Keratinocyte (primary cell): ENCODE measurements at regions not wholly inside any gene's neighbourhood (a gene's known extent, or its start where the extent isn't known, plus 50 kb on each side); places are given as distances from the start of the nearest gene placed in this dataset.

ENCODE experiments used
- DNase-seq: peaks from one replicate; pipeline ENCODE4 v3.0.0-alpha.2; 2011; ENCODE audit warnings: low read depth, missing footprints, low spot score
- FAIRE-seq: peaks from 2 replicates; lab custom pipeline; 2011; peaks lifted over from hg19 to GRCh38; lab: Jason Lieb, UNC
- H2AFZ ChIP-seq: 2 replicates; pipeline ENCODE4 v1.6.0; 2012; ENCODE audit warnings: low read length, control low read depth, inconsistent platforms; ENCODE audit not compliant: control insufficient read depth
- H3K27ac ChIP-seq: 2 replicates; pipeline ENCODE4 v1.5.1; 2011; ENCODE audit warnings: low read length; ENCODE audit not compliant: control insufficient read depth, insufficient read depth
- H3K27me3 ChIP-seq: 3 replicates; pipeline ENCODE4 v1.6.0; 2011; ENCODE audit warnings: low read length; ENCODE audit not compliant: control insufficient read depth, insufficient read depth; ENCODE audit errors: extremely low read depth
- H3K36me3 ChIP-seq, 2 experiments: 2 replicates in 1 of 2; 3 replicates in 1 of 2; pipeline ENCODE4 v1.5.1; 2011; ENCODE audit warnings: low read length in 2 of 2, mild to moderate bottlenecking in 1 of 2; ENCODE audit not compliant: control insufficient read depth in 2 of 2, insufficient read depth in 2 of 2; ENCODE audit errors: extremely low read depth in 1 of 2
- H3K4me1 ChIP-seq: 3 replicates; pipeline ENCODE4 v1.5.1; 2011; ENCODE audit warnings: low read length; ENCODE audit not compliant: control insufficient read depth, insufficient read depth; ENCODE audit errors: extremely low read depth
- H3K4me2 ChIP-seq: 3 replicates; pipeline ENCODE4 v1.6.0; 2011; ENCODE audit warnings: low read depth, low read length; ENCODE audit not compliant: control insufficient read depth, insufficient read depth; ENCODE audit errors: extremely low read depth
- H3K4me3 ChIP-seq, 3 experiments: fragments of 200-600 bp in 1 of 3; sonication (generic) in 1 of 3; 2 replicates in 2 of 3; 3 replicates in 1 of 3; pipeline ENCODE4 v1.5.1; 2011 to 2016; ENCODE audit warnings: low read length in 3 of 3, mild to moderate bottlenecking in 3 of 3, control low read depth in 2 of 3, inconsistent platforms in 1 of 3, low read depth in 1 of 3, mixed read lengths in 1 of 3, mixed run types in 1 of 3, moderate library complexity in 1 of 3; ENCODE audit not compliant: control insufficient read depth in 2 of 3, insufficient read depth in 2 of 3; ENCODE audit errors: extremely low read depth in 1 of 3
- H3K79me2 ChIP-seq: 2 replicates; pipeline ENCODE4 v1.6.0; 2012; ENCODE audit warnings: low read length; ENCODE audit not compliant: control insufficient read depth, insufficient read depth
- H3K9ac ChIP-seq: 3 replicates; pipeline ENCODE4 v1.6.0; 2011; ENCODE audit warnings: low read length; ENCODE audit not compliant: control insufficient read depth, insufficient read depth; ENCODE audit errors: extremely low read depth
- H3K9me1 ChIP-seq: 3 replicates; pipeline ENCODE4 v1.6.0; 2011; ENCODE audit warnings: low read length; ENCODE audit not compliant: control insufficient read depth, insufficient read depth; ENCODE audit errors: extremely low read depth
- H3K9me3 ChIP-seq: 2 replicates; pipeline ENCODE4 v1.5.1; 2012; ENCODE audit warnings: low read depth, low read length; ENCODE audit not compliant: control insufficient read depth
- H4K20me1 ChIP-seq: 3 replicates; pipeline ENCODE4 v1.6.0; 2011; ENCODE audit warnings: low read length; ENCODE audit not compliant: control insufficient read depth, insufficient read depth; ENCODE audit errors: extremely low read depth
- CTCF ChIP-seq, 3 experiments: IDR thresholded peaks in 1 of 3; conservative IDR thresholded peaks in 1 of 3; optimal IDR thresholded peaks in 1 of 3; 2 replicates in 2 of 3; 3 replicates in 1 of 3; pipeline versions ENCODE3 to v1.5.1; 2011; ENCODE audit warnings: low read length in 3 of 3, mild to moderate bottlenecking in 3 of 3, moderate library complexity in 2 of 3, control low read depth in 1 of 3, inconsistent platforms in 1 of 3; ENCODE audit not compliant: insufficient read depth in 2 of 3; ENCODE audit errors: extremely low read depth in 1 of 3
- EZH2 ChIP-seq: IDR thresholded peaks from one replicate; pipeline ENCODE4 v1.6.1; 2012; ENCODE audit warnings: inconsistent platforms, mild to moderate bottlenecking, low read length, moderate library complexity
- dilution Hi-C: fragments of 300-500 bp; cut with MboI; formaldehyde crosslinking; loops from one replicate; pipeline ENCODE4 v1.7.0; 2020; ENCODE audit warnings: low sequenced_read_pairs; ENCODE audit not compliant: extremely low pct_ligation_motif_present

GRCh38 chr4:64935469-64936001, 526.3 kb upstream of the TECRL start:
- no peak for TF ChIP-seq EZH2
- TF ChIP-seq CTCF (optimal IDR thresholded peaks at IDR 0.05 in 1 of 3, IDR thresholded peaks at IDR 0.05 in 1 of 3, conservative IDR thresholded peaks at IDR 0.05 in 1 of 3; ENCODE audit: extremely low read depth in 1 of 3, insufficient read depth in 2 of 3, low read length in 3 of 3) = no peak
- FAIRE-seq (no peak), DNase-seq (no peak)
- H3K27me3 ChIP-seq = no peaks in the 10 kb centered on the region
- no peak overlapping the region for H3K4me3 ChIP-seq
- dilution Hi-C loops = no loop called here
- no peak overlapping the region for H3K4me2 ChIP-seq
- no peak overlapping the region for H3K9ac ChIP-seq
- no peaks in the 10 kb centered on the region for H4K20me1 ChIP-seq
- H3K36me3 ChIP-seq = no peaks in the 10 kb centered on the region
- no peak overlapping the region for H2AFZ ChIP-seq
- H3K4me1 ChIP-seq = no peaks in the 10 kb centered on the region
- no peaks in the 10 kb centered on the region for H3K9me3 ChIP-seq
- no peaks in the 10 kb centered on the region for H3K79me2 ChIP-seq
- H3K9me1 ChIP-seq = no peaks in the 10 kb centered on the region
- no peak overlapping the region for H3K27ac ChIP-seq

DNA sequence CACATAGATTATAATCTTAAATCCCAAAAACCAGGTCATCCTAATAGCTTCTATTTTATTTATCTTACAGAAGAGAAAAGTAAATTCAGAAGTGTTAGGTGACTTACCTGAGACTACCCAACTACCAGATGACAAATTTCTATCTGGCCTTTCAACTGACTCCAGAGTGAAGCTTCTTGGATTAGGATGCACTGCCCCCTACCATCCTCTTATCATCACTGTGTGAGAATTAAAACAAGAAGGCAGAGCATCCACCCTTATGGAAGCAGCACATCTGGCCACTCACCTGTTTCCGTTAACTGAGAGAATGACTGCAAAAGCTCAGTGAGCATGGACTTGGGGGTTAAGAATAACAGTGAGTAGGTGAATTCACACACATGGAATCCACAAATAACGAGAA, 502.6 kb upstream of the TECRL start:
- no peak for TF ChIP-seq EZH2
- TF ChIP-seq CTCF (optimal IDR thresholded peaks at IDR 0.05 in 1 of 3, IDR thresholded peaks at IDR 0.05 in 1 of 3, conservative IDR thresholded peaks at IDR 0.05 in 1 of 3; ENCODE audit: extremely low read depth in 1 of 3, insufficient read depth in 2 of 3, low read length in 3 of 3) = no peak
- no peaks in the 10 kb centered on the region for H3K9me1 ChIP-seq
- no peak for FAIRE-seq
- H4K20me1 ChIP-seq = no peaks in the 10 kb centered on the region
- H3K9me3 ChIP-seq = no peaks in the 10 kb centered on the region
- no peak overlapping the region for H2AFZ ChIP-seq
- H3K79me2 ChIP-seq = no peaks in the 10 kb centered on the region
- no peak overlapping the region for H3K9ac ChIP-seq
- no peak overlapping the region for H3K27ac ChIP-seq
- H3K36me3 ChIP-seq = no peaks in the 10 kb centered on the region
- dilution Hi-C loops = no loop called here
- H3K4me1 ChIP-seq = no peaks in the 10 kb centered on the region
- no peaks in the 10 kb centered on the region for H3K27me3 ChIP-seq
- no peak overlapping the region for H3K4me2 ChIP-seq
- no peak for DNase-seq
- H3K4me3 ChIP-seq = no peak overlapping the region
